Suprapubic skin (tissue), 4 donors: ENCODE measurements at regions not wholly inside any gene's neighbourhood (a gene's known extent, or its start where the extent isn't known, plus 50 kb on each side); places are given as distances from the start of the nearest gene placed in this dataset.

Experiments used
- POLR2A ChIP-seq, 2 donors: fragments of 450-650 bp; IDR thresholded peaks; one replicate each; pipeline ENCODE4 v1.6.1; 2017; ENCODE audit warnings: antibody characterized with exemption in 2 of 2, mild to moderate bottlenecking in 2 of 2, moderate library complexity in 2 of 2
- POLR2AphosphoS5 ChIP-seq, 3 donors: sonication (generic); formaldehyde crosslinking; IDR thresholded peaks; one replicate each; pipeline ENCODE4 v1.6.1; 2017; ENCODE audit warnings: antibody characterized with exemption in 3 of 3
- TF ChIP-seq, protein P1 (sequence below), 2 donors: fragments of 200-600 bp in 1 of 2; fragments of 450-650 bp in 1 of 2; sonication (generic) in 1 of 2; IDR thresholded peaks; one replicate each; pipeline ENCODE4 v1.5.1; 2016 to 2019; ENCODE audit warnings: antibody characterized with exemption in 2 of 2, mild to moderate bottlenecking in 1 of 2, moderate library complexity in 1 of 2

DNA sequence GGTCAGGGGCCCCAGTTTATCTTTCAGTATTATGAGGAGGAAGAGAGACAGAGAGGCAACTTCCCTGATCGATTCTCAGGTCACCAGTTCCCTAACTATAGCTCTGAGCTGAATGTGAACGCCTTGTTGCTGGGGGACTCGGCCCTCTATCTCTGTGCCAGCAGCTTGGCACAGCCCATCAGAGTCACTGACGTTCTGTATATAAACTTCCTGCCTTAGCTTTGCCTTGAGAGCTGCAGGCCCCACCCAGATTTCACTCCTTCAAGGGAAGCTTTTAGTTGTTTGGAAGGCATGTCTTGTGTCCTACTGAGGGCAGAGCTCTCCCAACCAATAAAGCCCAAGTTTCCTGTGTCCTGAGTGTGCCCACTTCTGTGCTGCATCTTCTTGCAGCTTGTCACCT, 242.5 kb upstream of the PRSS58 start:
- TF ChIP-seq POLR2AphosphoS5 (IDR thresholded peaks at IDR 0.05) (no peak), POLR2A (IDR thresholded peaks at IDR 0.05) (no peak)
- TF ChIP-seq, protein P1, sequence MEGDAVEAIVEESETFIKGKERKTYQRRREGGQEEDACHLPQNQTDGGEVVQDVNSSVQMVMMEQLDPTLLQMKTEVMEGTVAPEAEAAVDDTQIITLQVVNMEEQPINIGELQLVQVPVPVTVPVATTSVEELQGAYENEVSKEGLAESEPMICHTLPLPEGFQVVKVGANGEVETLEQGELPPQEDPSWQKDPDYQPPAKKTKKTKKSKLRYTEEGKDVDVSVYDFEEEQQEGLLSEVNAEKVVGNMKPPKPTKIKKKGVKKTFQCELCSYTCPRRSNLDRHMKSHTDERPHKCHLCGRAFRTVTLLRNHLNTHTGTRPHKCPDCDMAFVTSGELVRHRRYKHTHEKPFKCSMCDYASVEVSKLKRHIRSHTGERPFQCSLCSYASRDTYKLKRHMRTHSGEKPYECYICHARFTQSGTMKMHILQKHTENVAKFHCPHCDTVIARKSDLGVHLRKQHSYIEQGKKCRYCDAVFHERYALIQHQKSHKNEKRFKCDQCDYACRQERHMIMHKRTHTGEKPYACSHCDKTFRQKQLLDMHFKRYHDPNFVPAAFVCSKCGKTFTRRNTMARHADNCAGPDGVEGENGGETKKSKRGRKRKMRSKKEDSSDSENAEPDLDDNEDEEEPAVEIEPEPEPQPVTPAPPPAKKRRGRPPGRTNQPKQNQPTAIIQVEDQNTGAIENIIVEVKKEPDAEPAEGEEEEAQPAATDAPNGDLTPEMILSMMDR (IDR thresholded peaks at IDR 0.05) = no peak
